D341Med (cell line): ENCODE measurements at regions not wholly inside any gene's neighbourhood (a gene's known extent, or its start where the extent isn't known, plus 50 kb on each side); places are given as distances from the start of the nearest gene placed in this dataset.

Experiments used
- DNase-seq: peaks from one replicate; pipeline ENCODE4 v3.0.0; 2012; ENCODE audit warnings: low spot score

DNA sequence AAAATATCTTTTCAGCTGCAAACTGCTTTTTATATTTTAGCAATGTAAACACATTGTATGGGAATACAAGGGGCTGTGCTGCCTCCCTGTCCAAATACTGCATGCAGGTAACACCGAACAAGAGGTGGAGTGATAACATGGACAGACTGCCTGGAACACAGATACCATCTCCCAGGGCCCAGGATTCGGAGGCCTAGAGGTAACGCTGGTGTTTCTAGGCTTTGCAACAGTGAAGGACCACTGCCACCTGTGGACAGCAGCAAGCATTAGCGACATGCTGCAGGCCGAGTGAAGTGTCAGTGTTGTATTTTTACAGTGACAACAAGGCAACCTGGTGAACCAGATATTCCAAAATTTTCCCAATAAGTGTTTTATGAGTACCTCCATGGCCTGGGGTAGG lies 379.1 kb downstream of the DMRT2 start:
- DNase-seq, result peak; percentile 46

DNA sequence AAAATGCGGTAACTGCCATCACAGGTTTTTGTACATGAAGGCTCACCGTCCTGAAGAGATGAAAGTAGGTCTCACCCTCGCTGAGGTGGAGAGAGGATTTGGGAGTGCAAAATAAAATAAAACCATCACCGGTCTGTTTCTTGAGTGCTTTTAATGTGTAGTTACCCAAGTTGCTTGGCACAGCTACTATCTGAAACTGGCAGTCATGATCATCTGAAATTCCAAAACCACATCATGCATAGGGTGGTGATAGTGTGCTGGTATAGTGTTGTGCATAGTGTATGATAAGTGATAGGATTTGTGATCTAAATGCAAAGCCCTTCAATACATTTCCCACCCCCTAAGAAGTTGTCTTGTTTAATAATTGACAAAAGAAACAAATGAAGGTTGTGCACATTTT lies 381.3 kb downstream of the DMRT2 start:
- DNase-seq, result no peak

DNA sequence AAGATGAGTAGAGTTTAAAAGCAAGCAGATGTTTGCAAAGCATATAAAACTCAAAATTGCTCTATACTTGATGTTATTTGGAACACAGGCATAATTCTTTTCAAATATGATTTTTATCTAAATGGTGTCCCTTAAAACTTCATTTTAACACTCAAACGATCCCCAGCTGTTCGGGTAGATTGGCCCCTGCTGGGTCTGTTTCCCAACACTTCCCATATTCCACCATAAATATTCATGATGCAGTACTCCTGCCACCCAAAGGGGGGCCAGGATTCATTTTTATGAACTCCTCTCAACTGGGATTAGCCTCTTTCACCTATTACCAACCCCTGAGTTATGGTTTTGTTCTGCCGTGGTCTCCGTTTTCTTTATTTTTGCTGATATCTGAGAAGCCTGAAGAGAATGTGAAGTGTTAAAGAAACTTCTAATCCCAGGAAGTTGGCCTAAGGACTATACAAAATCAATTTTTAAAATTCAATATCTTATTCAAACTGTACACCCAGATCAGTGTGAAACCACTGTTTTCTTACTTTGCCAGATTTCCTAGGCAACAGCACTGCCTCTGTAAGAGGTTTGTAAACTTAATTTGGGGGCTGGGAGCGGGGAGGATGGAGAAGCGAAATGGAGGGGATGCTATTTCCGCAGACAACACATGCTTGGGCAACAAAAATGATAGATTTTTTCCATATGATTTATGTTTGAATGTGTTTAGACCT lies 384.1 kb downstream of the DMRT2 start:
- DNase-seq, result peak; percentile 54

DNA sequence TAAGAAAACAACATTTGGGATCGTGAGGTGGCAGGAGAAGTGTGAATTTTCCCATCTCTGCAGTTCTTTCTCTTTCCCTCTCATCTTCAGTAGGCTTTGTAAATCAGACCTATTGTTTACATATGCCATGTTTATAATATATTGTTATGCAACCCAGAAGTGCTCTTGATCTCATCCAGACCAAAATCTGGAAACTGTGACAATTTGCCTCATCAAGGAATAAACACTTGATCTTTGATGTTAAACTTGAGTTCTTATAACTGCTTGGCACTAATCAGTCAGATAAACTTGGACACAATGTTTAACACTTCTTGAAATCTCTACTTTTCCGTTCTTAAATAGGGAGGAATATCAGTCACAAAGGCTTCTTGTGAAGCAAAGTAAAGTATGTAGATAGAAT lies 384.7 kb downstream of the DMRT2 start:
- no peak for DNase-seq

DNA sequence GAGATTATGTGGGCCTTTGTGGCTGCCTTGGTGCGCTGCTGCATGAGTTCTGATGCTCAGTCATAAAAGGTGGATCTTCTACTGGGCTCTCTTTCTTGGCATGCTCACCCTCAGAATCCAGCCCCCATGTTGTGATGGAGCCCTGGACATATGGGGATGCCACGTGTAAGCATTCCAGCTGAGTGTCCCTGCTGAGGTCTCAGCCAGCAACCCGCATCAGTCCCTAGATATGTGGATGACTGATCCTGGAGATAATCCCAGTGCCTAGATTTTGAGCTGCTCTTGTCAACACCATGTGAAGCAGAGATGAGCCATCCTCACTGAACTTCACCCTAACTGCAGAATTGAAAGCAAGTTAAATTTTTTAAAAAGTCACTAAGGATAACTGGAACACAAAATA lies 390.1 kb downstream of the DMRT2 start:
- DNase-seq, result no peak

DNA sequence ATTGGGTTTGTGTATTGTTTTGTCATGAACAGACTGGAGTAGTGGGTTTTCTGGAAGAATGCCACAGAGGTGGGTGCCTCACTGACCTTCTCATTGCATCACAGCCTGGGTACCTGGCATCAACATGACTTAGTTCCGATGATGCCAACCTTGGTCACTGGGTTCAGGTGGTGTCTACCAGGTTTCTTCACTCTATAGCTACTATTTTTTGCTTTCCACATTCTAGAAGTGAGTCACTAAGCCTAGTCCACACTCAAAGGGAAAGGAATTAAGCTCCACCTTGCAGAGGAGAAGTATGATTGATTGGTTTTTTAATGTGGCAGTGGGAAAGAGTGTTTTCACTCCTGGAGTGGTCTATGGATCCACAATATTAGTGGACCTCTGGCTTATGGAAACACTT lies 391.9 kb downstream of the DMRT2 start:
- no peak for DNase-seq

DNA sequence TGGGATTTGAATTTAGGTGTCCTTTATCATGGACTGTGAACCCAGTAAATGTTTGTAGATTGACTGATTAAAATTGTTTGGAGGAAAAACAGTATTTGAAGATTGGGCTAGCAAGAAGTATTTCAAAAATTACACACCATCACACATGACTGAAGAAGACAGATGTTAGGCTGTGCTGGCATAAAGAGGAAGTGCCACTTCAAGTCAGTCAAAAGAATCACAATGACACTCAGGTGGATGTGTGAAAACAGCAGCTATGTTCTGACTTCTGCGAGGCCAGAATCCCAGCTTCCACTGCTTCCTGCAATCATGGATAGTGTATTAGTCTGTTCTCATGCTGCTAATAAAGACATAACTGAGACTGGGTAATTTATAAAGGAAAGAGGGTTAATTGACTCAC lies 393.3 kb downstream of the DMRT2 start:
- DNase-seq, result no peak

DNA sequence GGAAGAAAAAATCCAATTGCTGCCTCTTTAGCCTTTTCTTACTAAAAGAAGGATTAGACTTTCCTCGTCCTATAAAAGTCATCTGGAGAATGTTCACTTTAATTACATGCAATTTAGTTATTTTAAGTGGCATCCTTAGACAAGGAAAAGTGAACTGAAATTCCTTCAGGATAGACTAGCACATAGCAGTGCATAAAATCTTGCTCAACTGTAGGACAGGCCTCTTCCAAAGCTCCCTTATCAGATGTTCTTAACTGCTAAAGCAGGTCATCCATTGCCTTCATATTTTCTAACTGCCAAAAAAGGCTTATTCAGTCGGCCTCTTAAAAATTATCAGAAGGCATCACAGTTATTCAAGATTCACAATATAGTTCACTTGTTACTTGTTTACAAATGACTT lies 396.5 kb downstream of the DMRT2 start:
- no peak for DNase-seq

DNA sequence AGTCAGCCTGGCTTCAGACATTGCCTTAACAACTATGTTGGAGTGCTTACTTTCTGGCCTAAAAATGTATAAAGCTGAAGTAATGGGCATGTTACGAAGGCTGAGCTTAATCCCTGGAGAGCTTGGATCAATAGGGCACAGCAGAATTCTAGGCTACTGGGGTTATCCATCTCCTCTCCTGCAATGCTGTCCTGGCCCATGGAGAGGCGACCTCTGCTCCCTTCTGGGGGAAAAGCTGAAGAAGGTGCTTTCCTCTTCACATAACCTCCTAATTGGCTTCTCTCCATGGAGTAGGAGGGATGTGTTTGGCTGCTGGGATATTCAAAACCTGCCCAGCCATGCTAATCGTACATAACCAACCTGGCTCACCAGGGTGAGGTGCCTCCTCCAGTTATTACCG lies 403.5 kb downstream of the DMRT2 start:
- no peak for DNase-seq

DNA sequence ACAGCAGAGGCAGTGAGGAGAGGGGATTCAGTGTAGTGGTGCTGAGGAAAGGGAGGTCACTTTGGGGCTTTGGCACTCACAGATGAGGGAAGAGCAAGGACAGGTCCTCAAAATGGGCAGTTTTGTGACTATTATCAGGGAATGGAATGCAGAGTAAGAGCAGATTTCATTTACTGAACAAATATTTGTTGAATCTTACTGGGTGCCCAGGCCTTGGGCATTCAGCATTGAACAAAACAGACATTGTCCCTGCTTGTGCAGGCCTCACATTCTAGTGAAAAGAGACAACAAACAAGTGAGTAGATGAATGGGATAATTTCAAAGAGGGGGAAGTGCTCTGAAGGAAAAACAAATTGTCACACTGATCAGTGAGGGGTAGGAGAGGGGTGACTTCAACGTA lies 404.1 kb downstream of the DMRT2 start:
- DNase-seq, result no peak

DNA sequence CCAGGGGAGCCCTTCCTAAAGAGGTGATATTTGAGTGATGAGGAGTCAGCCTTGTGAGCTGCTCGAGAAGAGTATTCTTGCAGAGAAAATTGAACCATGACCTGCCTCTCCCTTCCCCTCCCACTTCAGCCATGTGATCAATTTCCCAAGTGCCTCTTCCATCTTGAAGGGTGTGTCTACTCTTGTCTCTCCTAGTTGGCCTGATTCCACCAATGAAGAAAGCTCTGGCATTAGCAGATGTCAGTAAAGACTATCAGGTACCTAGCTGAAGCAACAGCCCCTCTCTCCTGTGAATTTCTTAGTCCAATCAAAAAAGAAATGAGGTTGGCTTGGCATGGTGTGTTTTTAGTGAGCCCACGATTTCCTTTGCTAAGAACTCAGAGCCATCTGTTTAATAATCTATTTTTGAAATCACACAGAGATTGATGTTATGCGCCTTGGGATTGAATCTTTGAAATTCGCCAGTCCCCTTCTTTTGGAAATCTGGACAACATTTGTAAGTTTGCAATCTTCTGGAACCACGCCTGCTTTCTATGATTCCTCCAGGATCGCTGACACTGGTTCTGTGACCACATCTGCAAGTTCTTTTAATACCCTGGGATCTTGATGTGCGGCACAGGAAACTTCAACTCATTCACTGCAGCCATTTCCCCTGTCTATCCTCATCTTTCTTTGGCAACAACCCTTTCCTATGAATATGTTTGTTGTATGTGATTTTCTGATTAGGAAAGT lies 404.6 kb downstream of the DMRT2 start:
- DNase-seq, result no peak

DNA sequence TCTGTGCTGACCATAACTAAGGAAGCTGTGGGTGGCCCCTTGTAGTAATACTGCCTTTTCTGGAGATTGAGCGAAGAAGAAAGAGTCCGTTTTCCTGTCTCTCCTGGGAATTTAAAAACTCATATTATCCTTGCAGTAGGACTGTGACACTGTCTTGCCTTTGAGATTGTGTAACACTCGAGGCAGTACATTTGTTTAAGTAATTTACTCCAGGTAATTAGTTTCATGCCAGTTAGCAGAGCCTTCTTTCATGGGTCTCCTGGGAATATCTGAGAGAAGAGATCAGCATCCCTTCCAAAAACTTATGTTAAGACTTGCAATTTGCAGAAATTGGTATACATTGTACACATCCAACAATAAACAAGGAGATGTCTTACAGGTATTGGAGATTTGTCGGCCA lies 405.6 kb downstream of the DMRT2 start:
- no peak for DNase-seq

DNA sequence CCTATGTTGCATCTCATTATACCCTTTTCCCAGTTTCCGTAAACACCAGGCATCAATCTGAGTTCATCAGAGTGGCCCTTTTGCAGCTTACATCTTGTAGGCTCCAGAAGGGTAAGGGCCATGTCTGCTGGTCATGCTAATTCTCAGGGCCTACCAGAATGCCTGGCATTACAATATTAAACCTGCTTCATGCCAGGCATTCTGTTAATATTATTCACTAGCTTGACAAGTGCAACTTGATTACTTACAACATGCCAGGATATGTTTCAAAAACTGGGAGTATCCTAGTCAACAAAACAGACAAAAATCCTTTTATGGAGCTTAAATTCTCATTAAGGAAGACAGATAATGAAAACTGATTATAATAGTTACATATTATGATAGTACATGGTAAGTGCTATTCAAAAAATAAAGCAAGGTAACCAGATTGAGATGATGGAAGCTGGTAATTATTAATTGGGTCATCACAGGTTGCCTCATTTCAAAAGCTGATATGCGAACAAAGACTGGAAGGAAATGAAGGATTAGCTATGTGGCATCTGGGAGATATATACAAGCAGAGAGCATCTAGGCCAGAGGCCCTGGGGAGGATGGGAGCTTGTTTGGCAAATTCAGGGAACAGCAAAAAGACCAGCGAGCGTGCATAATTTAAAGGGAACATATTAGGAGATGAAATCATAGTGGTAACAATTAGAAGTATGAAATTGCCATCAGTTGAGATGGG lies 406.3 kb downstream of the DMRT2 start:
- no peak for DNase-seq

DNA sequence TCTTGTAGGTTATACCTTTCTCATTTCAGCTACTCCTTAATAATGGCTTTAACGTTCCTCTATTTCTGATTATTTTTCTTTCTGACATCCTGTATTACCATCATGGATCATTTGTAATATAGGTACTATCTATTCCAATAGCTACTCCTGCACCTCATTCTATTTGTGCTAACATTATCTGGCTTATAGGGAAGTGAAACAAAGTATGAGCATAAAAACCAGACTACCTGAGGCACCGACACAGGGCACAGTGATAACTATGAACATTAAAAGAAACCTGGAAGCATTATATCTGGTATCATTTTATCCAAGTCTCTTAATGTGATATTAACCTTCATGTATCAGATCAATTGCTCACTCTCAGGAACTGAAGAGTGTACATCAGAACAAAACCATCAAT lies 407.3 kb downstream of the DMRT2 start:
- no peak for DNase-seq

DNA sequence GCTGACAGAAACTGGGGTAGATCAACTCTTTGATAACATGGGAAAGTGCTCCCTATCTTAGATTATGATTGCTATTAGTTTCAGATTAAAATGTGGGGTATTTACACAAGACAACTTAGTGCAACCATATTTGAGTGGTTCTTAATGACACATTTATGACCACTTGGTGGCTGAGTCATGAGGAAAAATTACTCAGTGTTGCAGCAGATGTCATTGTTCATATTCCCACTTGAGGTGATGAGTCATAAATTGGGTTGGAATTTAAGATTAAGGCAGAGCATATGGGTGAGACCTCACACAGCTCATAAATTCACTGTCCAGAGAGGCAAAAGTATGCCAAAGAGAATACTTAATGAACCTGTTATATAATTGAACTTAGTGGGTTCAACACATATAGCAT lies 408.3 kb downstream of the DMRT2 start:
- no peak for DNase-seq

DNA sequence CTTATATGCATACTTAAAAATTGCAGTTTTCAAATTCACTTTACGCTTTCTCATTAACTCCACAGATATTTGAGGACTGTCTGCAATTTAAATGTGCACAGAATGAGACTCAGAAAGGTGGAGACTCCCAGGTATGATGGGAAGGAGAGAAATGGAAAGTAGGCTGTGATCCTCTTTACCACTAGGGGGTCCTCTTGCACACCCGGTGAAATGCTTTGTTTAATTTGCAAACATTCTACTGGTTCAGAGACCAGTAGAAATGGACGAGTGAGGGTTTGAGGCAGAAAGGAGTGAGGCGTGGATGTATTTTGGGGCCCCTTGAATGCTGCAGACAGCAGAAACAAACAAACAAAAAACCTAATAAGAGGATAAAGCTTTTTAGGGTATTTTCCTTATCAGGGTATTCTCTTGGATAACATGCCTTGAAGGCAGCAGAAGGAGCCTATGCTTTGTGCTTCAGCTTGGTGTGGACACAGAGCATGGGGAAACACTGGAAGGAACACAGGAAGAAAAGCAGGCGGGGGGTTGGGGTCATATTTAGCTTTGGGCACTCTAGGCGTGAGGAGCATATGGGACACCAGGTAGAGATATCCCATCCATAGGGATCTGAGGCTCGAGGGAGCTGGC lies 410.1 kb downstream of the DMRT2 start:
- DNase-seq, result peak; percentile 60

DNA sequence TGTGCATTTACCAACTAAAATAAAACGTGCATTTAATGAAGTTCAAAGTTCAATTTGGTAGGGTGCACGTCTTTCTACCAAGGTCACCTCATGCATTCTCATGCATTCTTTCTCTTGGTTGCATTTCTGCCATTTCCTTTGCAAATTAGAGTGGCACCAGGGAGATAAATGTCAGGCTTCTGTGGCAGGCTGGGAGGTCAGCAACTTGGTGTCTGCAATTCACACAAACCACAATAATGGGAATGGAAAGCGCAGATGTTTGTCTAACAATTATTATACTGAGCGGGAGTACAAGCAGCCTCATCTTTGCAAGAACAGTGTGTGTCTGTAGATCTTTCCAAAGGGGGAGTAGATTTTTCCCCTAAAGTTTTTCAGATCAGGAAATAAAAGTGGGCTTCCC lies 411.7 kb downstream of the DMRT2 start:
- no peak for DNase-seq

DNA sequence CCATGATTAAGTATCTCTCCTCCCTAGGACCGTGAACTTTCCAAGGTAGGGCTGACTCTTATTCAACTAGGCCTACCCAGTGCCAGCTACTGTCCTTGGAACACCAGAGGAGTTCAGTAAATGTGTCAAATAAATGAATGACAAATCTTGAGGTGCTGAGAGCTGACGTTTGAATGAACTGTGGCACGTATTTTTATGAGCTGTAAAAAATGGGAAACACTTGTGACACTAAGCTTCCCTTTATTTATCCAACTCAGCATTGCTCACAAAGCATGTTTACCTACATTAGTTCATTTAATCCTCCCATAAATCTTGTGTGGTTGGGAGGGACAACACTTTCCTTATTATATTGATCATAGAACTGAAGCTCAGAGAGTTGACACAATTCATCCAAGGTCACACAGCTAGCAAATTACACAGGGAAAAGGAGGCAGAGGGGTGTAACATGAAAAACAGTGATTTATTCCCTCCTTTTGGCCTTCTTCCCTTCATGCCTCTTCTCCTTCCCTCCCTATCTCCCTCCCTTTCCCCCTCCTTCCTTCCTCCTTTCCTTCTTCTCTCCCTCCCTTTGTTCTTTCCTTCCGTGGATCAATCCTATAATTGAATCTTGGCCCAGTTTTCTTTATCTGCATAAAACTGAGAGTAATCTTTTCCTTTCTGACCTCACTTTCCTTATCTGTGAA lies 412.6 kb downstream of the DMRT2 start:
- no peak for DNase-seq

DNA sequence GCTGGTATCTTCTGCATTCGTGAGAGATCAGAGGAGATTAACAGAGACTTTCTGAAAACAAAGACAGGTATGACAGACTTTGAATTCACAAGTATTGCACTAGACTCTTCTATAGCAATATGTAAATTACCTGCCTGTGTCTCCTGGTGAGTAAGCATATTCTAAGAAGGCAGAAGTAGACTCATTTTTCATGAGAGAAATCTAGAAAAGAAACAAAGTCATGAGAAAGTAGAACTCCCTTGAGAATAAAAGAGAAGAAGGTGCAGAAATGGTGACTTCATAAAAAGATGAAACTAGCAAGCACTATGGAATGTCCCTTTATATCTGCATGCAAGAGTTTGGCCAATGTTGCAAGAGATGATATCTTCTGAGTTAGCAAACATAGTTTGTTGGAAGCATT lies 419.8 kb downstream of the DMRT2 start:
- no peak for DNase-seq

DNA sequence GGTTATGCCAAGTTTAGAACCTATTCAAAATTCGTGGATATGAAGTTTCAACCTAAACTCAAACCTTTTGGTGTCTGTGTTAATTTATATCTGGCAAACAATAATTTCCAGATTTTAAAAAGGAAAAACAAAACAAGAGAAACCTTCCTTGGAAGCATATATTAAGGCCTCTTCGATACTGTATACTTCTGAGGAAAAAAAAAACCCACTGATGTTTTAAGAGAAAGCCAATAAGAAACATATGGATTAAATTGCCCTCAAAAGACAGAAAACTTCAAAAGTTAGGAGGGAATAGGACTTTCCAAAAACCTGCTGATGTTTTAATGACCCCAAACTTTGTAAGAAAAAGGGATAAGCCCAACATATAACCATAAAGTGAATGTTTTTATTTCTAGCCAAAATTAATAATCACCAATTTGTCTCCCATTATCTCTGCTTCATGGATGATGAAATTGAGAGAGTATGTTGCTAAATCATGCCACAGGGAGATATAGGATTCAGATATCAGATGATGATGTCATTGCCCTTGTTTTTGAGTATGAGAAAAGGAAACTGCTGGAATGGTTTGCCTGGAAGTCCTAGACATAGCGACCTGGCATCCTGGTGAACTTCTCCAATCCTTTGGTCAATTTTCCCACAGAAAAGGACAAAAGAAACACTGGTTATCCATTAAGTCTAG lies 423.9 kb downstream of the DMRT2 start:
- no peak for DNase-seq

DNA sequence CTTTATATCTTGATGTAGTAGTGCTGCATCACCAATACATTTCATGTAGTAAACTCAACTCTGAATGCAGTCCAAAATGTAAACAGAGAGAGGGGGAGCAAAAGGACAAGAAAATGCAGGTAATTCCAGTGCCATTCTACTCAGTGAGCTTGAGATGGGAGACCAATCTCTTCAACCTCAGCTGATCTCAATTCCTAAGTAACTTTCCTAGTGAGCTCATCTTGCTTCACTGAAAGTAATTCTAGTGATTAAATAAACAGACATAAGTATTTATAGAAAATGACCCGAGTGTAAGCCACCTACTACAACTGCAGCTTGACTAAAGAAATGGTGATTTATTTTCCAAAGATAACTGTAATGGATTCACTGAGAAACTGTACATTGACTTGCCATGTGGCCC lies 424.5 kb downstream of the DMRT2 start:
- DNase-seq, result no peak
